Esophagus squamous epithelium (tissue), 5 donors: ENCODE measurements at regions not wholly inside any gene's neighbourhood (a gene's known extent, or its start where the extent isn't known, plus 50 kb on each side); places are given as distances from the start of the nearest gene placed in this dataset.

ENCODE experiments used
- DNase-seq: peaks from one replicate; lab custom pipeline; 2025; lab: John Stamatoyannopoulos, UW
- H3K27ac ChIP-seq, 4 donors: fragments of 200-600 bp; sonication (generic); one replicate each; pipeline ENCODE4 v1.5.1; 2016 to 2019; ENCODE audit warnings: mild to moderate bottlenecking in 1 of 4
- H3K27me3 ChIP-seq, 4 donors: fragments of 200-600 bp; sonication (generic); 1 replicate in 3 of 4; 2 replicates in 1 of 4; pipeline versions ENCODE4 v1.5.1 to v1.6.0; 2017 to 2021; ENCODE audit warnings: antibody characterized with exemption in 1 of 4
- H3K36me3 ChIP-seq, 3 donors: fragments of 200-600 bp; sonication (generic); one replicate each; pipeline ENCODE4 v1.5.1; 2016 to 2019
- H3K4me1 ChIP-seq, 3 donors: fragments of 200-600 bp; sonication (generic); one replicate each; pipeline ENCODE4 v1.5.1; 2017 to 2019
- H3K4me3 ChIP-seq, 4 donors: fragments of 200-600 bp; sonication (generic); 1 replicate in 3 of 4; 2 replicates in 1 of 4; pipeline ENCODE4 v1.5.1; 2016 to 2019; ENCODE audit warnings: mild to moderate bottlenecking in 2 of 4, moderate library complexity in 1 of 4
- H3K9me3 ChIP-seq, 3 donors: fragments of 200-600 bp; sonication (generic); one replicate each; pipeline ENCODE4 v1.5.1; 2016 to 2019
- CTCF ChIP-seq, 6 experiments: fragments of 450-650 bp in 4 of 6; fragments of 200-600 bp in 2 of 6; sonication (generic) in 2 of 6; IDR thresholded peaks; one replicate each; pipeline ENCODE4 v1.5.1; 2016 to 2019; ENCODE audit warnings: antibody characterized with exemption in 6 of 6, mild to moderate bottlenecking in 4 of 6, moderate library complexity in 4 of 6
- POLR2A ChIP-seq, 4 donors: fragments of 450-650 bp; IDR thresholded peaks; one replicate each; pipeline ENCODE4 v1.6.1; 2017; ENCODE audit warnings: antibody characterized with exemption in 4 of 4, mild to moderate bottlenecking in 4 of 4, moderate library complexity in 3 of 4
- WGBS, 2 donors: methylation state at CpG; one replicate each; pipeline ENCODE4 v1.1.5; 2018; 5-methylcytosine and 5-hydroxymethylcytosine counted together
- intact Hi-C: fragments of 100-400 bp; cut with DNase I; formaldehyde crosslinking; loops from one replicate; pipeline ENCODE4 v1.15.0; 2022
- donor health status: DM: yes; HTN: yes; CAD: no.

- WGBS, 2 donors, result 29 to 50% methylated on average over 3 of the region's 3 CpGs
- no peaks in the 10 kb centered on the region for H3K4me1 ChIP-seq
- H3K9me3 ChIP-seq, result peaks cover 0 to 5% (median 0%) of the 10 kb centered on the region in 3 donors
- H3K4me3 ChIP-seq, result no peak overlapping the region
- no peak for TF ChIP-seq POLR2A (IDR thresholded peaks at IDR 0.05)
- no peak for TF ChIP-seq CTCF (IDR thresholded peaks at IDR 0.05)
- no peaks in the 10 kb centered on the region for H3K36me3 ChIP-seq
- peaks cover 0 to 3% (median 0%) of the 10 kb centered on the region in 4 donors for H3K27me3 ChIP-seq
- H3K27ac ChIP-seq, result no peak overlapping the region
- DNase-seq, result no peak
- intact Hi-C loops, result no loop called here
Measured at GRCh38 chr15:79635149-79635771, 203.1 kb downstream of the MINAR1 start.

- WGBS, 2 donors, result 49 to 69% methylated on average over 3 of the region's 3 CpGs
- no peaks in the 10 kb centered on the region for H3K36me3 ChIP-seq
- H3K4me3 ChIP-seq, result no peak overlapping the region
- H3K4me1 ChIP-seq, result no peaks in the 10 kb centered on the region
- intact Hi-C loops, result no loop called here
- TF ChIP-seq CTCF (IDR thresholded peaks at IDR 0.05) (no peak), POLR2A (IDR thresholded peaks at IDR 0.05) (no peak)
- H3K9me3 ChIP-seq, result peaks cover 0 to 5% (median 0%) of the 10 kb centered on the region in 3 donors
- H3K27me3 ChIP-seq, result peaks cover 0 to 3% (median 0%) of the 10 kb centered on the region in 4 donors
- no peak for DNase-seq
- no peak overlapping the region for H3K27ac ChIP-seq
Measured at GRCh38 chr15:79635897-79636561, 203.9 kb downstream of the MINAR1 start.

DNA sequence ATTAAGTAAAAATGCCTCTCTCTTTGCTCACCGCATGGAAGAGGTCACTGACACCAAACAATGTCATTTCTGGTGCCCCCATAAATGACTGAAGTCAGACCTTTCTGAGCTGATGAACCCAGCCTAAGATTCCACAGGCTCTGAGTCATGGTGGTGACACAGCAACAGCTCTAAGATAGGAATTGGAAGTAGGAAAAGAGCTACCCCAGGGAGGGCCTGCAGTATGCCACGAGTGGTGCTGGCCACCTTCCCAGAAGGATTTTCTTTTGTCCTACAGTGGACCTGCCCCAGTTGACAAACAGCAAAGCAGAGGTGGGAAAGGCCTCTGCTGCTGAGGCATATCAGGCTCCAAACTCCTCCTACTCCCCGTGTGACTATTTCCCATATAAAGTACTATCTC lies 208.1 kb downstream of the MINAR1 start:
- no peak for DNase-seq
- intact Hi-C loops, result no loop called here
- Histone ChIP-seq H3K27me3 (peaks cover 0 to 3% (median 0%) of the 10 kb centered on the region in 4 donors), H3K4me3 (no peak overlapping the region), H3K4me1 (no peaks in the 10 kb centered on the region), H3K36me3 (no peaks in the 10 kb centered on the region), H3K27ac (no peak overlapping the region), H3K9me3 (no peaks in the 10 kb centered on the region)
- 41 to 63% methylated on average over 3 of the region's 3 CpGs for WGBS, 2 donors
- TF ChIP-seq CTCF (IDR thresholded peaks at IDR 0.05) (no peak), POLR2A (IDR thresholded peaks at IDR 0.05) (no peak)

DNA sequence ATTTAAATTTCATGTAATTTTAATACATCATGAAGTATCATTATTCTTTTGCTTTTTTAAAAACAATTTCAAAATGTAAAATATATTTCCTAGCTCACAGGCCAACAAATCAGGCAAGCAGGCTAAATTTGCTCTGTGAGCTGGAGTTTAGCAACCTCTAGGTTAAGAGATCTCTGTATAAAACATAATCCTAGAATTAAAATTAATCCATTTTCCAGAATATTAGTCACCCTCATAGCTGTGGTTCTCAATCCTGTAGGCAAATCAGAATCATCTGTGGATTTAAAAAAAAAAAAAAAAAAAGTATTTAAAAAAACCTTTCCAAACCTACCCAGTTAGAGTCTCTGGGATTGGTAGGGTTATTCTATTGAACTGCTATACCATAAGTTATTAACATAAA lies 209.7 kb downstream of the MINAR1 start:
- no peak for DNase-seq
- Histone ChIP-seq H3K36me3 (no peaks in the 10 kb centered on the region), H3K4me3 (no peak overlapping the region), H3K4me1 (no peaks in the 10 kb centered on the region), H3K9me3 (no peaks in the 10 kb centered on the region), H3K27me3 (peaks cover 0 to 3% (median 0%) of the 10 kb centered on the region in 4 donors), H3K27ac (no peak overlapping the region)
- TF ChIP-seq POLR2A (IDR thresholded peaks at IDR 0.05), result no peak
- intact Hi-C loops, result no loop called here

GRCh38 chr15:79643393-79643792 lies 211.3 kb downstream of the MINAR1 start:
- intact Hi-C loops, result no loop called here

More at GRCh38 chr15:79643393-79643792, 211.3 kb downstream of the MINAR1 start:
- no peak for DNase-seq
- Histone ChIP-seq H3K36me3 (no peaks in the 10 kb centered on the region), H3K4me1 (no peaks in the 10 kb centered on the region), H3K27ac (no peak overlapping the region), H3K4me3 (no peak overlapping the region), H3K9me3 (no peaks in the 10 kb centered on the region), H3K27me3 (no peaks in the 10 kb centered on the region)
- TF ChIP-seq POLR2A (IDR thresholded peaks at IDR 0.05) (no peak), CTCF (IDR thresholded peaks at IDR 0.05) (no peak)
